Liver (tissue), 8 donors: ENCODE measurements at regions not wholly inside any gene's neighbourhood (a gene's known extent, or its start where the extent isn't known, plus 50 kb on each side); places are given as distances from the start of the nearest gene placed in this dataset.

Experiments used
- DNase-seq: peaks from one replicate; pipeline ENCODE4 v3.0.0-alpha.2; 2017; ENCODE audit warnings: low spot score
- H3K27ac ChIP-seq, 2 donors: one replicate each; pipeline ENCODE4 v1.7.0; 2013; ENCODE audit warnings: inconsistent platforms in 2 of 2, low read length in 2 of 2, control low read depth in 1 of 2, low read depth in 1 of 2, mild to moderate bottlenecking in 1 of 2
- H3K27me3 ChIP-seq, 4 donors: one replicate each; pipeline versions ENCODE4 v1.6.1 to v1.7.0; 2013; ENCODE audit warnings: low read length in 3 of 4, inconsistent platforms in 1 of 4, mild to moderate bottlenecking in 1 of 4, moderate library complexity in 1 of 4; ENCODE audit not compliant: control insufficient read depth in 4 of 4, insufficient read depth in 4 of 4
- H3K36me3 ChIP-seq, 4 donors: one replicate each; pipeline versions ENCODE4 v1.6.1 to v1.7.0; 2013; ENCODE audit warnings: low read length in 3 of 4, mild to moderate bottlenecking in 3 of 4, low read depth in 1 of 4, moderate library complexity in 1 of 4; ENCODE audit not compliant: control insufficient read depth in 4 of 4, insufficient read depth in 3 of 4
- H3K4me1 ChIP-seq, 4 donors: one replicate each; pipeline versions ENCODE4 v1.6.1 to v1.7.0; 2013; ENCODE audit warnings: low read length in 3 of 4, mild to moderate bottlenecking in 3 of 4, moderate library complexity in 1 of 4; ENCODE audit not compliant: control insufficient read depth in 4 of 4, insufficient read depth in 4 of 4
- H3K4me3 ChIP-seq, 3 donors: one replicate each; pipeline versions ENCODE4 v1.6.1 to v1.7.0; 2013; ENCODE audit warnings: low read length in 3 of 3, control low read depth in 1 of 3, low read depth in 1 of 3, mild to moderate bottlenecking in 1 of 3
- H3K9ac ChIP-seq, 2 donors: one replicate each; pipeline ENCODE4 v1.7.0; 2013; ENCODE audit warnings: low read length in 2 of 2, mild to moderate bottlenecking in 2 of 2, moderate library complexity in 2 of 2, control low read depth in 1 of 2, low read depth in 1 of 2
- H3K9me3 ChIP-seq, 4 donors: one replicate each; pipeline versions ENCODE4 v1.6.1 to v1.7.0; 2013; ENCODE audit warnings: low read length in 3 of 4; ENCODE audit not compliant: control insufficient read depth in 4 of 4
- EGR1 ChIP-seq, 2 donors: IDR thresholded peaks; 2 replicates each; pipeline ENCODE4 v1.6.1; 2016 to 2018; ENCODE audit warnings: antibody characterized with exemption in 2 of 2, low read depth in 2 of 2
- FOXA1 ChIP-seq: IDR thresholded peaks from 2 replicates; pipeline ENCODE4 v1.6.1; 2016; ENCODE audit warnings: antibody characterized with exemption
- GABPA ChIP-seq, 2 donors: IDR thresholded peaks in 1 of 2; conservative IDR thresholded peaks in 1 of 2; 2 replicates each; pipeline ENCODE4 v1.6.1; 2016; ENCODE audit warnings: antibody characterized with exemption in 2 of 2, mild to moderate bottlenecking in 1 of 2, moderate library complexity in 1 of 2
- HNF4A ChIP-seq, 2 donors: conservative IDR thresholded peaks; 2 replicates each; pipeline ENCODE4 v1.6.1; 2016; ENCODE audit warnings: antibody characterized with exemption in 2 of 2, mild to moderate bottlenecking in 2 of 2
- HNF4G ChIP-seq: IDR thresholded peaks from 2 replicates; pipeline ENCODE4 v1.6.1; 2016; ENCODE audit warnings: antibody characterized with exemption
- JUND ChIP-seq, 2 donors: IDR thresholded peaks; 2 replicates each; pipeline ENCODE4 v1.6.1; 2016; ENCODE audit warnings: antibody characterized with exemption in 2 of 2
- RAD21 ChIP-seq, 2 donors: IDR thresholded peaks; 2 replicates each; pipeline ENCODE4 v1.6.1; 2016; ENCODE audit warnings: antibody characterized with exemption in 2 of 2, mild to moderate bottlenecking in 2 of 2
- RXRA ChIP-seq, 2 donors: IDR thresholded peaks; 2 replicates each; pipeline ENCODE4 v1.6.1; 2017 to 2018; ENCODE audit warnings: antibody characterized with exemption in 2 of 2, mild to moderate bottlenecking in 1 of 2
- SP1 ChIP-seq: IDR thresholded peaks from 2 replicates; pipeline ENCODE4 v1.6.1; 2018; ENCODE audit warnings: antibody characterized with exemption, mild to moderate bottlenecking
- TAF1 ChIP-seq: conservative IDR thresholded peaks from 2 replicates; pipeline ENCODE4 v1.6.1; 2016; ENCODE audit warnings: antibody characterized with exemption, mild to moderate bottlenecking
- WGBS: extraction: QIAGEN DNeasy Blood & Tissue Kit; methylation state at CpG from one replicate; pipeline ENCODE4 v1.1.7; 2013; 5-methylcytosine and 5-hydroxymethylcytosine counted together
- TF ChIP-seq, protein P1 (sequence below): IDR thresholded peaks from 2 replicates; pipeline ENCODE4 v1.6.1; 2016; ENCODE audit warnings: antibody characterized with exemption
- TF ChIP-seq, protein P2 (sequence below): fragments of 150-350 bp; IDR thresholded peaks from 2 replicates; pipeline ENCODE4 v1.5.1; 2017; ENCODE audit warnings: improper control_type of control experiment, low read depth, low read length; ENCODE audit not compliant: missing input control
- TF ChIP-seq, protein P3 (sequence below): IDR thresholded peaks from 2 replicates; pipeline ENCODE4 v1.6.1; 2016; ENCODE audit warnings: antibody characterized with exemption, mild to moderate bottlenecking
- donor health status: healthy.
- donor health status: healthy.
- donor health status: healthy.
- donor health status: healthy.
- donor health status: healthy.

DNA sequence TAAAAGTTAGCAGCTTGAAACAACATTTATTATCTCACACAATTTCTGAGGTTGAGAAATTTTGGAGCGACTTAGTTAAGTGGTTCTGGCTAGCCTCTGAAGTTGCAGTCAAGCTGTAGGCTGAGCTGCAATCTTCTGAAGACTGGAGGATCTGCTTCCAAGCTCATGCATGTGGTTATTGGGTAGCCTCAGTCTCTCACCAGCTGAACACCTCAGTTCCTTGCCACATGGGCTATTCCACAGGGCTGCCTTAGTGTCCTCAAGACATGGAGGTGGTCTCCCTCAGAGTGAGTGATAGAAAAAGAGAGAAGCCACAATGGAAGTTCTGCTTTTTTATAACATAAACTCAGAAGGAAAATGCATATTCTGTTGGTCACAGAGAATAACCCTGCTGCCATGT lies 92.0 kb upstream of the CAMK1G start:
- no peak for TF ChIP-seq HNF4A (conservative IDR thresholded peaks at IDR 0.05)
- TF ChIP-seq, protein P1, sequence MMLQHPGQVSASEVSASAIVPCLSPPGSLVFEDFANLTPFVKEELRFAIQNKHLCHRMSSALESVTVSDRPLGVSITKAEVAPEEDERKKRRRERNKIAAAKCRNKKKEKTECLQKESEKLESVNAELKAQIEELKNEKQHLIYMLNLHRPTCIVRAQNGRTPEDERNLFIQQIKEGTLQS = no peak
- Histone ChIP-seq H3K27ac (no peak overlapping the region), H3K9ac (no peak overlapping the region), H3K36me3 (no peaks in the 10 kb centered on the region), H3K4me1 (peaks cover 0 to 4% (median 3%) of the 10 kb centered on the region in 4 donors), H3K4me3 (no peak overlapping the region), H3K9me3 (no peaks in the 10 kb centered on the region), H3K27me3 (no peaks in the 10 kb centered on the region)
- DNase-seq = no peak
- 79% methylated on average over 1 of the region's 1 CpG for WGBS

DNA sequence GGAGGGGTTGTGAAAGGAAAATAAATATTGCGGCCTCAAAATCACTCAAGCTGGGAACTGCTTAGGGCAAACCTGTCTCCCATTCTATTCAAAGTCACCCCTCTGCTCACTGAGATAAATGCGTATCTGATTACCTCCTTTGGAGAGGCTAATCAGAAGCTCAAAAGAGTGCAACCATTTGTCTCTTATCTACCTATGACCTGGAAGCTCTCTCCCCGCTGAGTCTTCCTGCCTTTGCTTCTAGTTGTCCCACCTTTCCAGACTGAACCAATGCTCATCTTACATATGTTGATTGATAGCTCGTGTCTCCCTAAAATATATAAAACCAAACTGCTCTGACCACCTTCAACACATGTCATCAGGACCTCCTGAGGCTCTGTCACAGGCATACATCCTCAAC lies 91.6 kb upstream of the CAMK1G start:
- no peak overlapping the region for H3K9ac ChIP-seq
- H3K27me3 ChIP-seq = no peaks in the 10 kb centered on the region
- 71% methylated on average over 4 of the region's 4 CpGs for WGBS
- H3K4me1 ChIP-seq = peaks cover 0 to 4% (median 3%) of the 10 kb centered on the region in 4 donors
- no peak for TF ChIP-seq SP1
- TF ChIP-seq TAF1 = no peak
- TF ChIP-seq GABPA (IDR thresholded peaks at IDR 0.05 in 1 of 2, conservative IDR thresholded peaks at IDR 0.05 in 1 of 2) = no peak
- TF ChIP-seq HNF4G = no peak
- no peaks in the 10 kb centered on the region for H3K9me3 ChIP-seq
- no peak overlapping the region for H3K4me3 ChIP-seq
- H3K36me3 ChIP-seq = no peaks in the 10 kb centered on the region
- no peak overlapping the region for H3K27ac ChIP-seq
- no peak for DNase-seq

DNA sequence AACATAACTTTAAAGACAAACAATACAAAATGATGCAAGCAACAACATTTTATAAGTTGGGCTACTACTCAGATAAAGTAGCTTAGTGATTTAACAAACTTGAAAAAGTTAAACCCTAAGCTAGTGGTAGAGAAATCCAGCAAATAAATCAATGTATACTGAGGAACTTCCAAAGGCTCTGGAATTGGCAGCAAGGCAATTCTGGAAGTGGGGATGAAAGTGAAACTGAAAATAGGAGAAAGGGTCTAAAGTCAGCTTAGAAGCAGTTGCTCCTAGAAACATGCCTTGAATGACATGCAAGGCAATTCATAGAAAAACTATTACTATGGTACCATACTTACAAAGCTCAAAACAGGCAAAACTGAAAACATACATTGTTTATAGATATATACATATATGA lies 90.0 kb upstream of the CAMK1G start:
- no peaks in the 10 kb centered on the region for H3K9me3 ChIP-seq
- no peak overlapping the region for H3K27ac ChIP-seq
- no peaks in the 10 kb centered on the region for H3K36me3 ChIP-seq
- TF ChIP-seq, protein P2, sequence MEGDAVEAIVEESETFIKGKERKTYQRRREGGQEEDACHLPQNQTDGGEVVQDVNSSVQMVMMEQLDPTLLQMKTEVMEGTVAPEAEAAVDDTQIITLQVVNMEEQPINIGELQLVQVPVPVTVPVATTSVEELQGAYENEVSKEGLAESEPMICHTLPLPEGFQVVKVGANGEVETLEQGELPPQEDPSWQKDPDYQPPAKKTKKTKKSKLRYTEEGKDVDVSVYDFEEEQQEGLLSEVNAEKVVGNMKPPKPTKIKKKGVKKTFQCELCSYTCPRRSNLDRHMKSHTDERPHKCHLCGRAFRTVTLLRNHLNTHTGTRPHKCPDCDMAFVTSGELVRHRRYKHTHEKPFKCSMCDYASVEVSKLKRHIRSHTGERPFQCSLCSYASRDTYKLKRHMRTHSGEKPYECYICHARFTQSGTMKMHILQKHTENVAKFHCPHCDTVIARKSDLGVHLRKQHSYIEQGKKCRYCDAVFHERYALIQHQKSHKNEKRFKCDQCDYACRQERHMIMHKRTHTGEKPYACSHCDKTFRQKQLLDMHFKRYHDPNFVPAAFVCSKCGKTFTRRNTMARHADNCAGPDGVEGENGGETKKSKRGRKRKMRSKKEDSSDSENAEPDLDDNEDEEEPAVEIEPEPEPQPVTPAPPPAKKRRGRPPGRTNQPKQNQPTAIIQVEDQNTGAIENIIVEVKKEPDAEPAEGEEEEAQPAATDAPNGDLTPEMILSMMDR = no peak
- TF ChIP-seq HNF4A (conservative IDR thresholded peaks at IDR 0.05) (peak; percentile 21 to 22), HNF4G (peak; percentile 26), EGR1 (IDR thresholded peaks at IDR 0.05; ENCODE audit: low read depth in 2 of 2) (no peak)
- DNase-seq = no peak
- no peaks in the 10 kb centered on the region for H3K27me3 ChIP-seq
- H3K4me1 ChIP-seq = peaks cover 0 to 4% (median 3%) of the 10 kb centered on the region in 4 donors
- no peak overlapping the region for H3K9ac ChIP-seq
- H3K4me3 ChIP-seq = no peak overlapping the region

DNA sequence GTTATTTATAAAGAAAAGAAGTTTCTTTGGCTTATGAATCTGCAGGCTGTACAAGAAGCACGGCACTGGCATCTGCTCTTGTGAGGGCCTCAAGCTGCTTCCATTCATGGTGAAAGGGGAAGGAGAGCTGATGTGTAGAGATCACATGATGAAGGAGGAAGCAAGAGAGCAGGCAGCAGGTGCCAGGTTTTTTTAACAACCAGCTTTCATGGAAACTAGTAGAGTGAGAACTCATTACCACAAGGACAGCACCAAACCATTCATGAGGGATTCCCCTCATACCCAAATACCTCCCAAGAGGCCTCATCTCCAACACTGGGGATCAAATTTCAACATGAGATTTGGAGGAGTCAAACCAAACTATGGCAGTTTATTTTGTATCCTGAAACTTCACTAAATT lies 85.8 kb upstream of the CAMK1G start:
- Histone ChIP-seq H3K9me3 (no peaks in the 10 kb centered on the region), H3K36me3 (no peaks in the 10 kb centered on the region), H3K27ac (no peak overlapping the region), H3K4me1 (peaks cover 0 to 4% (median 3%) of the 10 kb centered on the region in 4 donors), H3K4me3 (no peak overlapping the region), H3K9ac (no peak overlapping the region), H3K27me3 (peaks cover 0 to 5% (median 0%) of the 10 kb centered on the region in 4 donors)
- WGBS = 80% methylated on average over 1 of the region's 1 CpG
- TF ChIP-seq RXRA (IDR thresholded peaks at IDR 0.05) (no peak), RAD21 (IDR thresholded peaks at IDR 0.05) (no peak), JUND (IDR thresholded peaks at IDR 0.05) (no peak), FOXA1 (no peak), SP1 (no peak), GABPA (IDR thresholded peaks at IDR 0.05 in 1 of 2, conservative IDR thresholded peaks at IDR 0.05 in 1 of 2) (no peak)
- TF ChIP-seq, protein P1 = no peak
- TF ChIP-seq, protein P3, sequence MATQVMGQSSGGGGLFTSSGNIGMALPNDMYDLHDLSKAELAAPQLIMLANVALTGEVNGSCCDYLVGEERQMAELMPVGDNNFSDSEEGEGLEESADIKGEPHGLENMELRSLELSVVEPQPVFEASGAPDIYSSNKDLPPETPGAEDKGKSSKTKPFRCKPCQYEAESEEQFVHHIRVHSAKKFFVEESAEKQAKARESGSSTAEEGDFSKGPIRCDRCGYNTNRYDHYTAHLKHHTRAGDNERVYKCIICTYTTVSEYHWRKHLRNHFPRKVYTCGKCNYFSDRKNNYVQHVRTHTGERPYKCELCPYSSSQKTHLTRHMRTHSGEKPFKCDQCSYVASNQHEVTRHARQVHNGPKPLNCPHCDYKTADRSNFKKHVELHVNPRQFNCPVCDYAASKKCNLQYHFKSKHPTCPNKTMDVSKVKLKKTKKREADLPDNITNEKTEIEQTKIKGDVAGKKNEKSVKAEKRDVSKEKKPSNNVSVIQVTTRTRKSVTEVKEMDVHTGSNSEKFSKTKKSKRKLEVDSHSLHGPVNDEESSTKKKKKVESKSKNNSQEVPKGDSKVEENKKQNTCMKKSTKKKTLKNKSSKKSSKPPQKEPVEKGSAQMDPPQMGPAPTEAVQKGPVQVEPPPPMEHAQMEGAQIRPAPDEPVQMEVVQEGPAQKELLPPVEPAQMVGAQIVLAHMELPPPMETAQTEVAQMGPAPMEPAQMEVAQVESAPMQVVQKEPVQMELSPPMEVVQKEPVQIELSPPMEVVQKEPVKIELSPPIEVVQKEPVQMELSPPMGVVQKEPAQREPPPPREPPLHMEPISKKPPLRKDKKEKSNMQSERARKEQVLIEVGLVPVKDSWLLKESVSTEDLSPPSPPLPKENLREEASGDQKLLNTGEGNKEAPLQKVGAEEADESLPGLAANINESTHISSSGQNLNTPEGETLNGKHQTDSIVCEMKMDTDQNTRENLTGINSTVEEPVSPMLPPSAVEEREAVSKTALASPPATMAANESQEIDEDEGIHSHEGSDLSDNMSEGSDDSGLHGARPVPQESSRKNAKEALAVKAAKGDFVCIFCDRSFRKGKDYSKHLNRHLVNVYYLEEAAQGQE = no peak
- DNase-seq = no peak
